Mesenchymal stem cell (in vitro differentiated cells and primary cell): ENCODE measurements at regions not wholly inside any gene's neighbourhood (a gene's known extent, or its start where the extent isn't known, plus 50 kb on each side); places are given as distances from the start of the nearest gene placed in this dataset.

ENCODE experiments used
- DNase-seq: peaks from one replicate; pipeline ENCODE4 v3.0.0-alpha.2; 2013
- H2AFZ ChIP-seq: one replicate; pipeline ENCODE4 v1.6.1; 2013; ENCODE audit warnings: low read depth, mild to moderate bottlenecking, control low read depth, inconsistent platforms, low read length, moderate library complexity
- H2AK5ac ChIP-seq: 2 replicates; pipeline ENCODE4 v1.6.1; 2013; ENCODE audit warnings: low read length, moderate library complexity, mild to moderate bottlenecking, inconsistent platforms; ENCODE audit not compliant: severe bottlenecking
- H2BK120ac ChIP-seq: one replicate; pipeline ENCODE4 v1.6.1; 2013; ENCODE audit warnings: low read depth, mild to moderate bottlenecking, inconsistent platforms, low read length, moderate library complexity
- H2BK12ac ChIP-seq, 2 experiments: one replicate each; pipeline ENCODE4 v1.6.1; 2013; ENCODE audit warnings: inconsistent platforms in 2 of 2, low read length in 2 of 2, mild to moderate bottlenecking in 2 of 2, moderate library complexity in 2 of 2, control low read depth in 1 of 2
- H2BK15ac ChIP-seq: one replicate; pipeline ENCODE4 v1.6.1; 2013; ENCODE audit warnings: mild to moderate bottlenecking, low read depth, inconsistent platforms; ENCODE audit not compliant: poor library complexity, severe bottlenecking
- H2BK5ac ChIP-seq: 2 replicates; pipeline ENCODE4 v1.6.1; 2013; ENCODE audit warnings: low read depth, mild to moderate bottlenecking, low read length, control low read depth, inconsistent platforms; ENCODE audit not compliant: poor library complexity, severe bottlenecking
- H3K14ac ChIP-seq, 2 experiments: one replicate each; pipeline ENCODE4 v1.6.1; 2013; ENCODE audit warnings: inconsistent platforms in 2 of 2, low read length in 2 of 2, control low read depth in 1 of 2, mild to moderate bottlenecking in 1 of 2, moderate library complexity in 1 of 2
- H3K18ac ChIP-seq, 2 experiments: one replicate each; pipeline ENCODE4 v1.6.1; 2013; ENCODE audit warnings: inconsistent platforms in 2 of 2, low read length in 2 of 2, control low read depth in 1 of 2, low read depth in 1 of 2, mild to moderate bottlenecking in 1 of 2
- H3K23ac ChIP-seq, 2 experiments: one replicate each; pipeline ENCODE4 v1.6.1; 2013; ENCODE audit warnings: inconsistent platforms in 2 of 2, low read length in 2 of 2, mild to moderate bottlenecking in 2 of 2, moderate library complexity in 2 of 2, control low read depth in 1 of 2
- H3K27ac ChIP-seq: 2 replicates; pipeline ENCODE4 v1.5.1; 2013; ENCODE audit warnings: mild to moderate bottlenecking, moderate library complexity, low read length, control low read depth, inconsistent platforms; ENCODE audit not compliant: poor library complexity, severe bottlenecking
- H3K27me3 ChIP-seq, 2 experiments: 2 replicates each; pipeline versions ENCODE4 v1.6.1 to v1.7.0; 2013; ENCODE audit warnings: low read length in 2 of 2, mild to moderate bottlenecking in 2 of 2, moderate library complexity in 2 of 2, control low read depth in 1 of 2, inconsistent platforms in 1 of 2; ENCODE audit not compliant: control insufficient read depth in 1 of 2, insufficient read depth in 1 of 2
- H3K36me3 ChIP-seq, 2 experiments: 2 replicates each; pipeline versions ENCODE4 v1.6.1 to v1.7.0; 2013; ENCODE audit warnings: low read length in 2 of 2, control low read depth in 1 of 2, inconsistent platforms in 1 of 2, low read depth in 1 of 2, mild to moderate bottlenecking in 1 of 2; ENCODE audit not compliant: insufficient read depth in 2 of 2, control insufficient read depth in 1 of 2
- H3K4ac ChIP-seq, 2 experiments: one replicate each; pipeline ENCODE4 v1.6.1; 2013; ENCODE audit warnings: inconsistent platforms in 2 of 2, low read length in 2 of 2, mild to moderate bottlenecking in 2 of 2, moderate library complexity in 2 of 2, control low read depth in 1 of 2, low read depth in 1 of 2
- H3K4me1 ChIP-seq: 2 replicates; pipeline ENCODE4 v1.6.1; 2013; ENCODE audit warnings: low read depth, low read length, control low read depth; ENCODE audit not compliant: control insufficient read depth, insufficient read depth
- H3K4me2 ChIP-seq: 2 replicates; pipeline ENCODE4 v1.6.1; 2013; ENCODE audit warnings: low read length, mild to moderate bottlenecking, inconsistent platforms; ENCODE audit not compliant: poor library complexity, severe bottlenecking
- H3K4me3 ChIP-seq, 2 experiments: 2 replicates each; pipeline versions ENCODE4 v1.5.1 to v1.7.0; 2013; ENCODE audit warnings: low read length in 2 of 2, mild to moderate bottlenecking in 2 of 2, control low read depth in 1 of 2, low read depth in 1 of 2; ENCODE audit not compliant: insufficient read depth in 1 of 2
- H3K79me1 ChIP-seq: replicated peaks from 2 replicates; pipeline ENCODE4 v1.6.1; 2013; ENCODE audit warnings: mild to moderate bottlenecking, control low read depth, low read length, inconsistent platforms; ENCODE audit not compliant: poor library complexity, severe bottlenecking
- H3K9ac ChIP-seq: 2 replicates; pipeline ENCODE4 v1.7.0; 2013; ENCODE audit warnings: mild to moderate bottlenecking, low read length, moderate library complexity
- H3K9me3 ChIP-seq: 2 replicates; pipeline ENCODE4 v1.7.0; 2013; ENCODE audit warnings: mild to moderate bottlenecking, low read length; ENCODE audit not compliant: control insufficient read depth
- H4K8ac ChIP-seq: one replicate; pipeline ENCODE4 v1.6.1; 2013; ENCODE audit warnings: inconsistent platforms, mild to moderate bottlenecking, low read length, moderate library complexity
- H4K91ac ChIP-seq: one replicate; pipeline ENCODE4 v1.6.1; 2013; ENCODE audit warnings: mild to moderate bottlenecking, low read length, inconsistent platforms
- WGBS: methylation state at CpG from one replicate; pipeline ENCODE4 v1.1.7; 2013; ENCODE audit warnings: mixed read lengths; 5-methylcytosine and 5-hydroxymethylcytosine counted together

GRCh38 chr5:107322936-107323335 lies 347.8 kb downstream of the EFNA5 start:
- WGBS: 92% methylated on average over 3 of the region's 5 CpGs
- H3K18ac ChIP-seq: no peak overlapping the region
- DNase-seq: no peak
- H2BK120ac ChIP-seq: no peak overlapping the region
- H4K91ac ChIP-seq: no peak overlapping the region
- H3K23ac ChIP-seq: no peak overlapping the region
- no peak overlapping the region for H3K27ac ChIP-seq
- H2BK12ac ChIP-seq: no peak overlapping the region
- no peak overlapping the region for H2AK5ac ChIP-seq
- no peak overlapping the region for H3K4me2 ChIP-seq
- H4K8ac ChIP-seq: no peak overlapping the region
- no peak overlapping the region for H3K9ac ChIP-seq
- no peak overlapping the region for H3K14ac ChIP-seq
- H3K4me3 ChIP-seq: no peak overlapping the region
- no peaks in the 10 kb centered on the region for H3K27me3 ChIP-seq
- no peaks in the 10 kb centered on the region for H3K9me3 ChIP-seq
- H2BK15ac ChIP-seq: no peak overlapping the region
- H2AFZ ChIP-seq: no peak overlapping the region
- H3K36me3 ChIP-seq: no peaks in the 10 kb centered on the region
- no peaks in the 10 kb centered on the region for H3K4me1 ChIP-seq
- H3K79me1 ChIP-seq: no peaks in the 10 kb centered on the region
- H2BK5ac ChIP-seq: no peak overlapping the region
- H3K4ac ChIP-seq: no peak overlapping the region

GRCh38 chr5:107321906-107322305 lies 348.8 kb downstream of the EFNA5 start:
- no peak overlapping the region for H3K23ac ChIP-seq
- 100% methylated on average over 1 of the region's 1 CpG for WGBS
- H2AFZ ChIP-seq: no peak overlapping the region
- H3K9ac ChIP-seq: no peak overlapping the region
- H3K18ac ChIP-seq: no peak overlapping the region
- H4K91ac ChIP-seq: no peak overlapping the region
- no peak overlapping the region for H2BK120ac ChIP-seq
- H2BK5ac ChIP-seq: no peak overlapping the region
- no peaks in the 10 kb centered on the region for H3K27me3 ChIP-seq
- H2BK15ac ChIP-seq: no peak overlapping the region
- no peaks in the 10 kb centered on the region for H3K79me1 ChIP-seq
- H2AK5ac ChIP-seq: no peak overlapping the region
- no peak overlapping the region for H3K4me2 ChIP-seq
- H3K4ac ChIP-seq: no peak overlapping the region
- H3K27ac ChIP-seq: no peak overlapping the region
- no peaks in the 10 kb centered on the region for H3K9me3 ChIP-seq
- H3K14ac ChIP-seq: no peak overlapping the region
- no peak for DNase-seq
- no peaks in the 10 kb centered on the region for H3K4me1 ChIP-seq
- H3K36me3 ChIP-seq: no peaks in the 10 kb centered on the region
- no peak overlapping the region for H2BK12ac ChIP-seq
- no peak overlapping the region for H4K8ac ChIP-seq
- H3K4me3 ChIP-seq: no peak overlapping the region

- Histone ChIP-seq H2BK15ac (no peak overlapping the region), H3K79me1 (no peaks in the 10 kb centered on the region), H3K23ac (no peak overlapping the region), H4K91ac (no peak overlapping the region), H3K14ac (no peak overlapping the region), H3K9me3 (no peaks in the 10 kb centered on the region), H3K27me3 (no peaks in the 10 kb centered on the region), H2AK5ac (no peak overlapping the region), H3K4me1 (no peaks in the 10 kb centered on the region), H2BK5ac (no peak overlapping the region), H3K9ac (no peak overlapping the region), H3K36me3 (no peaks in the 10 kb centered on the region), H2BK120ac (no peak overlapping the region), H3K4me2 (no peak overlapping the region), H4K8ac (no peak overlapping the region), H3K18ac (no peak overlapping the region), H3K27ac (no peak overlapping the region), H3K4me3 (no peak overlapping the region), H3K4ac (no peak overlapping the region), H2AFZ (no peak overlapping the region), H2BK12ac (no peak overlapping the region)
- no peak for DNase-seq
- WGBS: 100% methylated on average over 2 of the region's 2 CpGs
Observed at GRCh38 chr5:107320846-107321245, 349.9 kb downstream of the EFNA5 start.

GRCh38 chr5:107320376-107320775 lies 350.4 kb downstream of the EFNA5 start:
- no peak overlapping the region for H4K8ac ChIP-seq
- H2BK120ac ChIP-seq: no peak overlapping the region
- no peak overlapping the region for H2AK5ac ChIP-seq
- no peak overlapping the region for H3K4ac ChIP-seq
- H3K14ac ChIP-seq: no peak overlapping the region
- H2BK15ac ChIP-seq: no peak overlapping the region
- no peaks in the 10 kb centered on the region for H3K36me3 ChIP-seq
- H3K18ac ChIP-seq: no peak overlapping the region
- H3K9ac ChIP-seq: no peak overlapping the region
- H3K4me1 ChIP-seq: no peaks in the 10 kb centered on the region
- no peak overlapping the region for H2AFZ ChIP-seq
- H2BK5ac ChIP-seq: no peak overlapping the region
- H2BK12ac ChIP-seq: no peak overlapping the region
- no peaks in the 10 kb centered on the region for H3K79me1 ChIP-seq
- no peaks in the 10 kb centered on the region for H3K9me3 ChIP-seq
- H3K27me3 ChIP-seq: no peaks in the 10 kb centered on the region
- WGBS: 100% methylated on average over 2 of the region's 2 CpGs
- no peak overlapping the region for H3K4me2 ChIP-seq
- DNase-seq: no peak
- H3K23ac ChIP-seq: no peak overlapping the region
- H3K4me3 ChIP-seq: no peak overlapping the region
- H4K91ac ChIP-seq: no peak overlapping the region
- no peak overlapping the region for H3K27ac ChIP-seq
